GM19455 (cell line): ENCODE measurements at regions not wholly inside any gene's neighbourhood (a gene's known extent, or its start where the extent isn't known, plus 50 kb on each side); places are given as distances from the start of the nearest gene placed in this dataset.
"Not testable (repeated sequence)": the region's sequence is repeated elsewhere in the genome, so short reads cannot be mapped to it uniquely, and the experiment has no call there.

ENCODE experiments used
- ATAC-seq: cut with Tn5 transposase; IDR thresholded peaks from one replicate; pipeline ENCODE4 v1.9.1; 2021; ENCODE audit not compliant: unreplicated experiment

GRCh38 chr1:60950224-60951063 lies 131.9 kb upstream of the NFIA start:
- ATAC-seq: no peak

- no peak for ATAC-seq
Measured at GRCh38 chr1:60949826-60950197, 132.5 kb upstream of the NFIA start.

- no peak for ATAC-seq
Measured at GRCh38 chr1:60949154-60949825, 133.1 kb upstream of the NFIA start.

GRCh38 chr1:60948486-60948885 lies 133.9 kb upstream of the NFIA start:
- ATAC-seq: no peak

GRCh38 chr1:60947367-60947766 lies 135.0 kb upstream of the NFIA start:
- ATAC-seq: no peak

GRCh38 chr1:60942896-60943638 lies 139.3 kb upstream of the NFIA start:
- ATAC-seq: peak; percentile 62

DNA sequence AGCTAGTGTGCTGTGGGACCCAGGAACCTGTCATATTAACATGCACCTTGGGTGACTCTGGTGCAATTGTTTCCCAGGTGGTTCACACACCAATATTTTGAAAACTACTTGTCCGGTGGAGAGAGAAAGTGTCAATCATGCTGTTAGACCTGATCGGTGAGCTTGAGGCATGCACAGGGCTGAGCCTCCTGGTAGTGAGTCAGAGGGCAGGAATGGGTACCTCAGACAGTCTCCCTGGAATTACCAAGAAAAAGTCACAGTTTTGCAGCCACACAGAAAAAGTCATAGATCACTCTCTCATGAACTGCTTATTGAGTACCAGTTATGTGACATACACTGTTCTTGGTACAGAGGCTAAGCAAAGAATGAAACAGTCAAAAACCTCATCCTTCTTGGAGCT lies 140.1 kb upstream of the NFIA start:
- ATAC-seq: no peak

- ATAC-seq: not testable (repeated sequence)
Measured at GRCh38 chr1:60940685-60941084, 141.7 kb upstream of the NFIA start.

DNA sequence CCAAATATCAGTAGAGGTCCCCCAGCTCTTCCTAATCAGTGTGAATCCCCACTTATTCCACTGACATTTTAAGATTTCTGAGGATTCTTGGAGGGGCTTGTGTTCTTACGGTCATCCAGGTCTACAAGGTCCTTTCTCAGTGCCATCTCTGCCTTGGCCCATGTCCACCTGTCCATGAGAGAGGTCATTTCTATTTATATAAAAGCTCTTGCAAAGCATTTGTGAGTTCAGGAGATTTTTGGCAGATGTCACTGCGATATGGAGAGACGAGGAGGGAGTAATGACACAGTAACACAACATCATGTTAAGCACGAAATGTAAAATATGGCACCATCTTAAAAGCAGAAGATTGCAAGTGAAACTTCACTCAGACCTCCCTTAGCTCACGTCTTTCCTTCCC lies 144.6 kb upstream of the NFIA start:
- no peak for ATAC-seq

DNA sequence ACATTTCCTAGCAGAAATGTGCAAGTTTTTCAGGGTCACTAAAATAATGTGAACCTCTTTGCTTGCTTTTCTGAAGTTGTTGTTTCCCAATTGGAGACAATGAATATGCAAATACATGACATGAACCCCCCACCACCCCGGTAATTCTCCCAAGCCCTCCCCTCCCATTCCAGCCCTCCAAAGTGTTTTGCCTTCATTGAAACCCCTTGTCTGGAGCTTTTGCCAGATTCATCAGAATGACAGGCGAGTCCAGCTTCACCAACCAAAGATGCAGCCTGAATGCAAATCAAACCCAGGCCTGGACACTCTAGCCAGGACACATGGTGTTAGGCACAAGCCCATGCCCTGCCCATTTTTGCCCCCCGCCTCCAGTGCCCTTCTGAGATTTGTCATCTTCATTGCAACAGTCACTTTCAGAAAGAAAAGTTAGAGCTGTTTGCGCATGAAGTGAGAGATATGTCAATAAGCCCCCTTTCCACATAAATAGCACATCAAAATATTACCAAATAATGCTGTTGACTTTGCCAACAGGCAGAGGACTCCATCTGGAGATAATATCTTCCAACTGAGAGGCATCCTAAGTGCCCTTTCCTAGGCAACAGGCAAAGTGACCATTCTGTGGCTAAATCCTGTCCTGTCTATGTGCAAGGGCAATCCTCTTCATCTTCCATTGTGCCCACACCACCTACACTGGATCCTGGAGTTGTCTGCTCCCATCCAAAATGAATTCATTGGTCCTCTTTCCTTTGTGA lies 145.6 kb upstream of the NFIA start:
- no peak for ATAC-seq

DNA sequence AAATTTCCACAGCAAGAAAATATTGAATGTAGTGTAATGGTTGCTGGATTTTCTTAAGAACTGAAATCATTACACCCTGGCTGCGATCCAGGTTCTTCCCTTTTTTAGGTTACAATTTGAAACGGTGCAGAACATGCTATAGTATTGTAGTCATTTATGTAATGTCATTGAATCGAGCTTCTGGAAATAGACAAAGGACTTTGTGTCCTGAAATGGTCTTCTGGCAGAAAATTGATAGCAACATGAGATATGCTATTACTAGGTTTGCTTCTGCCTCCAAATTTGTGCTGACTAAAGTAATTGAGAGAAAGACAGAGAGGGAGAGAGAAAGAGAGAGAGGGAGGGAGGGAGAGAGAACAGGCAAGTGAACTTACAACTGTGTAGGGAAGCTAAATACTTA lies 146.2 kb upstream of the NFIA start:
- ATAC-seq: no peak

- no peak for ATAC-seq
Measured at GRCh38 chr1:60935599-60936110, 146.7 kb upstream of the NFIA start.

- ATAC-seq: no peak
Measured at GRCh38 chr1:60930130-60930529, 152.2 kb upstream of the NFIA start.

DNA sequence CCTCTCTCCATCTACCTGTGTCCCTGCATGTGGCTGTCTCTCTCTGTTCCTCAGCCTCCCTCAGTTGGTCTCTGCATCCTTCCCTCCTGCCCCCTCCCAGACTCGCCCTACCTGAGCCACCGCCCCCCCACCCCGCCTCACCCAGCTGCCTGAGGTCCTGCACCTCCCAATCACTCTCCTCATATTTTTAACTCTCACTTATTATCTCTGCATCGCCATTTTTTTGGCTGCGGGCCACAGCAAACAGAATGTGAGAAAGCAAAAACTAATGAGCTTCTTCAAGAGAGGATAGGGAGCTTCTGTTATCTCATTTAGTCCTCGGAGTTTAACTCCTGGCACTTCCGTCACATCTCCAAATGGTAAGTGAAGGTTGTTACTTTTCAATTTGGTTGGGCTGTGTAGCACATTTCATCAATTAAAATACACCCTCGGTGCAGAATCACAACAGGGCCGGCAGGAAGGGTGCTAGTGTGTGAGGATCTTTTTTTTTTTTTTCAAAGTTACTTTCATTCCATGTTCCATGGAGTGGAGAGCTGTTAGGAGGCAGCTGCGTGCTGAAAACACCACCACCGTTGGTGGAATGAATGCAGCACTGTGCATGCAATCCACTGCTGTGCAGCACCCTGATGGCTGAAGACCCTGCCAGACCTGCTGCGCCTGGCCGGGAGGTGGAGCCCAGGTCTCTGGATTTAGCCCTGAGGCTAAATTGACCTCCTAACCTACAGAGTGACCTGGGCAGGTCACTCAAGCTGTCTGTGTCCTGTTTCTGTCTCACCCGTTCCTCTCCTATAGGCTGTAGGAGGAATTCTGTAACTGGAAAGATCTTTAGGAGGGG lies 157.2 kb upstream of the NFIA start:
- no peak for ATAC-seq

- no peak for ATAC-seq
Measured at GRCh38 chr1:60924165-60924564, 158.2 kb upstream of the NFIA start.

DNA sequence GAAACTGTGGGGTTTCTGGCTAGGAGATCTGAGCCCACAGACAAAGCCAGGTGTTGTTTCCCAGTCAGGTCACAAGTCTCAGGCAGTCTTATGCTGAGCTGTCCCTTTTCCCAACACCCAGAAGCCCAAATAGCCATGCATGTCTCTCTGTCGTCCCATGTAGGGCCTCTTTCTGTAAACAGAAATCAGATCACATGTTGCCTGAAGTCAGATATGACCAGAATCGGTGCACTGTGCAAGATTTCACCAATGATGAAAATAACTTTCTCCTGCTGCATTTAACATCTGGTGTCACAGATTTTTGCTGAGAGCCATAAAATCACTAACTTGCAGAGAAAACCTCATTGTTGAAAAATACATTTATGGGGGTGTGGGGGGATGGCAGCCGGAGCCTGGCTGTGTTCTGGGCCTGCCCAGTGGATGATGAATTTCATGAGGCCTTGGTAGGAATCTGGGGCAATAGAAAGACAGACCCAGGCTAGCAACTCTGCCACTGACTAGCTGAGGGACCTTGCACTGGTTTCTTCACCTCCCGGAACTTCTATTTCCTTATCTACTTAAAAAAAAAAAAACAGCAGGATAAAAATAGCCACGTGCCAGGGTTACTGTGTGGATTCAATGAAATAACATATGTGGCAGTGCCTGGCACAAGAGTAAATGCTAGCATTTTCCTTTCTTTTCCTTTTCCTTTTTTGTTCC lies 158.8 kb upstream of the NFIA start:
- no peak for ATAC-seq

- no peak for ATAC-seq
Measured at GRCh38 chr1:60922304-60922703, 160.1 kb upstream of the NFIA start.

- ATAC-seq: no peak
Measured at GRCh38 chr1:60921175-60921574, 161.2 kb upstream of the NFIA start.

DNA sequence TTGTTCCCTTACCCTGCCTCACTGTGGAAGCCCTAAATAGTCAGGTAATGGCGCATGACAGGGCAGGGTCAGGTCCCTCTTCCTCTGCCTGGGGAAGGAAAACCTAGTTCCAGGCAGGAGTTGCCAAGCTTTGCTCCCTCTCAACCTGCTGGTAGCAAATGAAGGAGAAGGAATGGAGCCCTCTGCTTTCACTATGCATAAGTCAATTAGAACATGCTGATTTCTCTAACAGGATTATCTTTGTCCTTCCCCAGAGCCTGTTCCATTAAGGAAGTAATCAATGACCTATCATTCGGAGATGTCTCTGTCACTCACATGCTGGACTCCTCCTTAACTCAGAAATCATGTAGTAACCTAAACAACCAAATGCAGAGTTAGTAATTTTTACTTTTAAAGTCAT lies 161.8 kb upstream of the NFIA start:
- no peak for ATAC-seq
